ENCODE measurements at regions not wholly inside any gene's neighbourhood (a gene's known extent, or its start where the extent isn't known, plus 50 kb on each side); places are given as distances from the start of the nearest gene placed in this dataset.

- H3K79me2 ChIP-seq (ENCODE audit: insufficient read depth, low read length): no peaks in the 10 kb centered on the region
- H2AFZ ChIP-seq (ENCODE audit: low read depth, low read length, severe bottlenecking): no peak overlapping the region
- H3K9me3 ChIP-seq (ENCODE audit: insufficient read depth, low read length): no peaks in the 10 kb centered on the region
- TF ChIP-seq CTCF (IDR thresholded peaks at IDR 0.05; ENCODE audit: insufficient read depth, low read length, poor library complexity, severe bottlenecking) (no peak), EZH2phosphoT487 (conservative IDR thresholded peaks at IDR 0.05; ENCODE audit: low read length) (no peak)
- H3K27me3 ChIP-seq (ENCODE audit: low read length): no peaks in the 10 kb centered on the region
- H4K20me1 ChIP-seq (ENCODE audit: low read depth, low read length): no peaks in the 10 kb centered on the region
- H3K27ac ChIP-seq (ENCODE audit: low read depth, low read length): no peak overlapping the region
- H3K9ac ChIP-seq (ENCODE audit: low read length): no peak overlapping the region
- no peak overlapping the region for H3K4me3 ChIP-seq (ENCODE audit: insufficient read depth, low read length, poor library complexity, severe bottlenecking)
- H3K9me2 ChIP-seq (replicated peaks; ENCODE audit: insufficient read depth, low read length): no peaks in the 10 kb centered on the region
- H3K36me3 ChIP-seq (ENCODE audit: low read length): no peaks in the 10 kb centered on the region
- H3F3A ChIP-seq (ENCODE audit: insufficient read depth): no peaks in the 10 kb centered on the region
- H3K4me2 ChIP-seq (ENCODE audit: low read depth, low read length, poor library complexity, severe bottlenecking): no peak overlapping the region
These were observed 86.6 kb upstream of the ADRA1D start for GRCh38 chr20:4335722-4336121.

- H3K36me3 ChIP-seq (ENCODE audit: low read length): no peaks in the 10 kb centered on the region
- no peak overlapping the region for H2AFZ ChIP-seq (ENCODE audit: low read depth, low read length, severe bottlenecking)
- TF ChIP-seq CTCF (IDR thresholded peaks at IDR 0.05; ENCODE audit: insufficient read depth, low read length, poor library complexity, severe bottlenecking) (no peak), EZH2phosphoT487 (conservative IDR thresholded peaks at IDR 0.05; ENCODE audit: low read length) (no peak)
- no peaks in the 10 kb centered on the region for H3K9me2 ChIP-seq (replicated peaks; ENCODE audit: insufficient read depth, low read length)
- H3F3A ChIP-seq (ENCODE audit: insufficient read depth): no peaks in the 10 kb centered on the region
- no peak overlapping the region for H3K4me2 ChIP-seq (ENCODE audit: low read depth, low read length, poor library complexity, severe bottlenecking)
- no peaks in the 10 kb centered on the region for H3K79me2 ChIP-seq (ENCODE audit: insufficient read depth, low read length)
- H3K9me3 ChIP-seq (ENCODE audit: insufficient read depth, low read length): no peaks in the 10 kb centered on the region
- no peaks in the 10 kb centered on the region for H4K20me1 ChIP-seq (ENCODE audit: low read depth, low read length)
- H3K4me3 ChIP-seq (ENCODE audit: insufficient read depth, low read length, poor library complexity, severe bottlenecking): no peak overlapping the region
- H3K9ac ChIP-seq (ENCODE audit: low read length): no peak overlapping the region
- no peak overlapping the region for H3K27ac ChIP-seq (ENCODE audit: low read depth, low read length)
- H3K27me3 ChIP-seq (ENCODE audit: low read length): no peaks in the 10 kb centered on the region
These were observed 83.2 kb upstream of the ADRA1D start for GRCh38 chr20:4332121-4332860.

GRCh38 chr20:4330011-4330410 is 80.9 kb upstream of the ADRA1D start:
- Histone ChIP-seq H3K9me3 (ENCODE audit: insufficient read depth, low read length) (no peaks in the 10 kb centered on the region), H3K27me3 (ENCODE audit: low read length) (no peaks in the 10 kb centered on the region), H3K4me3 (ENCODE audit: insufficient read depth, low read length, poor library complexity, severe bottlenecking) (no peak overlapping the region), H3K27ac (ENCODE audit: low read depth, low read length) (no peak overlapping the region), H3F3A (ENCODE audit: insufficient read depth) (no peaks in the 10 kb centered on the region), H3K79me2 (ENCODE audit: insufficient read depth, low read length) (no peaks in the 10 kb centered on the region), H2AFZ (ENCODE audit: low read depth, low read length, severe bottlenecking) (no peak overlapping the region), H3K9ac (ENCODE audit: low read length) (no peak overlapping the region), H4K20me1 (ENCODE audit: low read depth, low read length) (no peaks in the 10 kb centered on the region), H3K9me2 (replicated peaks; ENCODE audit: insufficient read depth, low read length) (no peaks in the 10 kb centered on the region), H3K36me3 (ENCODE audit: low read length) (no peaks in the 10 kb centered on the region), H3K4me2 (ENCODE audit: low read depth, low read length, poor library complexity, severe bottlenecking) (no peak overlapping the region)
- no peak for TF ChIP-seq CTCF (IDR thresholded peaks at IDR 0.05; ENCODE audit: insufficient read depth, low read length, poor library complexity, severe bottlenecking)
- TF ChIP-seq EZH2phosphoT487 (conservative IDR thresholded peaks at IDR 0.05; ENCODE audit: low read length): no peak

Data from SU-DHL-6 (cell line).